ENCODE measurements at regions not wholly inside any gene's neighbourhood (a gene's known extent, or its start where the extent isn't known, plus 50 kb on each side); places are given as distances from the start of the nearest gene placed in this dataset.

- Histone ChIP-seq H3K79me1 (ENCODE audit: insufficient read depth, low read depth, low read length, poor library complexity, severe bottlenecking) (no peaks in the 10 kb centered on the region), H3K27me3 (ENCODE audit: insufficient read depth, low read length) (no peaks in the 10 kb centered on the region), H3K14ac (ENCODE audit: insufficient read depth, low read length) (no peak overlapping the region), H2BK15ac (ENCODE audit: low read depth, low read length) (no peak overlapping the region), H3K27ac (ENCODE audit: insufficient read length, low read depth, low read length) (no peak overlapping the region), H4K8ac (replicated peaks; ENCODE audit: insufficient read length, low read depth, low read length) (no peak overlapping the region), H3K9ac (ENCODE audit: extremely low read depth, insufficient read length, low read length) (no peak overlapping the region), H3K18ac (ENCODE audit: insufficient read length, low read depth, low read length) (no peak overlapping the region), H3K23ac (ENCODE audit: insufficient read length, low read depth, low read length) (no peak overlapping the region), H3K4ac (ENCODE audit: low read depth, low read length) (no peak overlapping the region), H2BK5ac (ENCODE audit: insufficient read length, low read length) (no peak overlapping the region), H2BK12ac (ENCODE audit: insufficient read length, low read depth, low read length) (no peak overlapping the region), H3K4me2 (ENCODE audit: insufficient read depth, insufficient read length, low read length) (no peak overlapping the region), H3K4me1 (ENCODE audit: insufficient read depth, low read length) (no peaks in the 10 kb centered on the region), H4K91ac (ENCODE audit: insufficient read length, low read depth, low read length) (no peak overlapping the region), H4K5ac (ENCODE audit: insufficient read length, low read depth, low read length) (no peak overlapping the region), H3T11ph (ENCODE audit: low read length) (no peak overlapping the region), H2AK5ac (ENCODE audit: insufficient read length, low read length) (no peak overlapping the region), H2BK20ac (ENCODE audit: low read depth, low read length, poor library complexity, severe bottlenecking) (no peak overlapping the region), H2AFZ (ENCODE audit: low read length) (no peak overlapping the region), H2BK120ac (ENCODE audit: low read depth, low read length, poor library complexity, severe bottlenecking) (no peak overlapping the region), H3K79me2 (ENCODE audit: insufficient read depth, low read length) (no peaks in the 10 kb centered on the region), H4K20me1 (ENCODE audit: control insufficient read depth, insufficient read depth, insufficient read length) (no peaks in the 10 kb centered on the region), H3K56ac (ENCODE audit: insufficient read length, low read depth, low read length) (no peak overlapping the region), H3K9me3 (ENCODE audit: control insufficient read depth, low read depth, low read length) (no peaks in the 10 kb centered on the region), H3K23me2 (ENCODE audit: insufficient read length, low read depth, low read length, poor library complexity, severe bottlenecking) (no peaks in the 10 kb centered on the region)
- DNase-seq, result no peak
- Mint-ChIP-seq H3K9me3 (peaks cover 46 to 54% of the 10 kb centered on the region in 2 experiments), H3K4me1 (0 out of 4 replicates have a peak, but pooled peaks cover 0 to 3% of the 10 kb centered on the region in 2 experiments), H3K27ac (no peak overlapping the region), H3K27me3 (ENCODE audit: low read depth) (no peaks in the 10 kb centered on the region), H3K36me3 (ENCODE audit: insufficient read depth in 1 of 3, low read depth in 3 of 3) (no peaks in the 10 kb centered on the region; a peak in 1 of 7 replicates), H3K4me3 (no peak overlapping the region)
- WGBS (ENCODE audit: extremely low coverage, insufficient read length, low lambda C conversion rate), result no CpG with 5 or more reads among the region's 2 CpGs
- TF ChIP-seq, protein P1, sequence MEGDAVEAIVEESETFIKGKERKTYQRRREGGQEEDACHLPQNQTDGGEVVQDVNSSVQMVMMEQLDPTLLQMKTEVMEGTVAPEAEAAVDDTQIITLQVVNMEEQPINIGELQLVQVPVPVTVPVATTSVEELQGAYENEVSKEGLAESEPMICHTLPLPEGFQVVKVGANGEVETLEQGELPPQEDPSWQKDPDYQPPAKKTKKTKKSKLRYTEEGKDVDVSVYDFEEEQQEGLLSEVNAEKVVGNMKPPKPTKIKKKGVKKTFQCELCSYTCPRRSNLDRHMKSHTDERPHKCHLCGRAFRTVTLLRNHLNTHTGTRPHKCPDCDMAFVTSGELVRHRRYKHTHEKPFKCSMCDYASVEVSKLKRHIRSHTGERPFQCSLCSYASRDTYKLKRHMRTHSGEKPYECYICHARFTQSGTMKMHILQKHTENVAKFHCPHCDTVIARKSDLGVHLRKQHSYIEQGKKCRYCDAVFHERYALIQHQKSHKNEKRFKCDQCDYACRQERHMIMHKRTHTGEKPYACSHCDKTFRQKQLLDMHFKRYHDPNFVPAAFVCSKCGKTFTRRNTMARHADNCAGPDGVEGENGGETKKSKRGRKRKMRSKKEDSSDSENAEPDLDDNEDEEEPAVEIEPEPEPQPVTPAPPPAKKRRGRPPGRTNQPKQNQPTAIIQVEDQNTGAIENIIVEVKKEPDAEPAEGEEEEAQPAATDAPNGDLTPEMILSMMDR (conservative IDR thresholded peaks at IDR 0.05), result peak; percentile 37; the same call in 1 of the 3 replicates
These were observed 139.3 kb upstream of the FRMPD4 start for GRCh38 chrX:11998944-11999343.

All from H9 (cell line).